Skeletal muscle tissue (tissue), 3 donors: ENCODE measurements at regions not wholly inside any gene's neighbourhood (a gene's known extent, or its start where the extent isn't known, plus 50 kb on each side); places are given as distances from the start of the nearest gene placed in this dataset.

Experiments used
- H3K27ac ChIP-seq: one replicate; pipeline ENCODE4 v1.7.0; 2013; ENCODE audit warnings: mild to moderate bottlenecking, low read depth, low read length, inconsistent platforms
- H3K27me3 ChIP-seq, 3 donors: one replicate each; pipeline ENCODE4 v1.7.0; 2013; ENCODE audit warnings: low read length in 3 of 3; ENCODE audit not compliant: control insufficient read depth in 3 of 3, insufficient read depth in 3 of 3
- H3K36me3 ChIP-seq, 3 donors: one replicate each; pipeline ENCODE4 v1.7.0; 2013; ENCODE audit warnings: low read length in 3 of 3; ENCODE audit not compliant: control insufficient read depth in 3 of 3, insufficient read depth in 3 of 3
- H3K4me1 ChIP-seq, 3 donors: one replicate each; pipeline ENCODE4 v1.7.0; 2013; ENCODE audit warnings: low read length in 3 of 3, mild to moderate bottlenecking in 3 of 3; ENCODE audit not compliant: control insufficient read depth in 3 of 3, insufficient read depth in 3 of 3
- H3K4me3 ChIP-seq, 3 donors: one replicate each; pipeline ENCODE4 v1.7.0; 2013; ENCODE audit warnings: low read length in 3 of 3
- H3K9ac ChIP-seq, 3 donors: one replicate each; pipeline ENCODE4 v1.7.0; 2013; ENCODE audit warnings: low read length in 3 of 3, mild to moderate bottlenecking in 3 of 3, moderate library complexity in 2 of 3, low read depth in 1 of 3
- H3K9me3 ChIP-seq, 3 donors: one replicate each; pipeline ENCODE4 v1.7.0; 2013; ENCODE audit warnings: low read length in 3 of 3; ENCODE audit not compliant: control insufficient read depth in 3 of 3
- donor health status: Osteomylitis.

- Histone ChIP-seq H3K4me3 (no peak overlapping the region), H3K27ac (no peak overlapping the region), H3K9ac (no peak overlapping the region), H3K4me1 (peaks cover 0 to 6% (median 2%) of the 10 kb centered on the region in 3 donors), H3K36me3 (no peaks in the 10 kb centered on the region), H3K27me3 (peaks cover 3 to 7% (median 5%) of the 10 kb centered on the region in 3 donors), H3K9me3 (no peaks in the 10 kb centered on the region)
Observed at GRCh38 chr11:45543081-45543480, 122.3 kb downstream of the CHST1 start.

GRCh38 chr11:45541693-45542434, 123.6 kb downstream of the CHST1 start:
- H3K9ac ChIP-seq: no peak overlapping the region
- H3K36me3 ChIP-seq: no peaks in the 10 kb centered on the region
- peaks cover 3 to 7% (median 5%) of the 10 kb centered on the region in 3 donors for H3K27me3 ChIP-seq
- H3K4me3 ChIP-seq: no peak overlapping the region
- peaks cover 0 to 6% (median 4%) of the 10 kb centered on the region in 3 donors for H3K4me1 ChIP-seq
- H3K9me3 ChIP-seq: no peaks in the 10 kb centered on the region
- H3K27ac ChIP-seq: no peak overlapping the region

GRCh38 chr11:45538939-45539338, 126.5 kb downstream of the CHST1 start:
- no peak overlapping the region for H3K27ac ChIP-seq
- H3K4me3 ChIP-seq: no peak overlapping the region
- H3K36me3 ChIP-seq: no peaks in the 10 kb centered on the region
- H3K27me3 ChIP-seq: peaks cover 3 to 9% (median 5%) of the 10 kb centered on the region in 3 donors
- H3K9me3 ChIP-seq: no peaks in the 10 kb centered on the region
- H3K4me1 ChIP-seq: peaks cover 0 to 6% (median 4%) of the 10 kb centered on the region in 3 donors
- H3K9ac ChIP-seq: no peak overlapping the region

- H3K4me1 ChIP-seq: peaks cover 0 to 6% (median 4%) of the 10 kb centered on the region in 3 donors
- H3K9ac ChIP-seq: no peak overlapping the region
- peaks cover 3 to 9% (median 3%) of the 10 kb centered on the region in 3 donors for H3K27me3 ChIP-seq
- H3K27ac ChIP-seq: no peak overlapping the region
- H3K9me3 ChIP-seq: no peaks in the 10 kb centered on the region
- no peak overlapping the region for H3K4me3 ChIP-seq
- H3K36me3 ChIP-seq: no peaks in the 10 kb centered on the region
Observed at GRCh38 chr11:45538363-45538762, 127.1 kb downstream of the CHST1 start.

- Histone ChIP-seq H3K9me3 (no peaks in the 10 kb centered on the region), H3K27ac (no peak overlapping the region), H3K27me3 (peaks cover 0 to 9% (median 6%) of the 10 kb centered on the region in 3 donors), H3K4me3 (no peak overlapping the region), H3K36me3 (no peaks in the 10 kb centered on the region), H3K4me1 (peaks cover 0 to 6% (median 4%) of the 10 kb centered on the region in 3 donors), H3K9ac (no peak overlapping the region)
Observed at GRCh38 chr11:45537614-45538013, 127.8 kb downstream of the CHST1 start.

- H3K36me3 ChIP-seq: no peaks in the 10 kb centered on the region
- peaks cover 0 to 6% (median 4%) of the 10 kb centered on the region in 3 donors for H3K4me1 ChIP-seq
- peaks cover 0 to 3% (median 2%) of the 10 kb centered on the region in 3 donors for H3K27me3 ChIP-seq
- H3K9ac ChIP-seq: no peak overlapping the region
- no peak overlapping the region for H3K27ac ChIP-seq
- H3K9me3 ChIP-seq: no peaks in the 10 kb centered on the region
- H3K4me3 ChIP-seq: no peak overlapping the region
Observed at GRCh38 chr11:45535033-45535432, 130.4 kb downstream of the CHST1 start.

GRCh38 chr11:45534132-45534531, 131.3 kb downstream of the CHST1 start:
- Histone ChIP-seq H3K4me3 (no peak overlapping the region), H3K9ac (no peak overlapping the region), H3K9me3 (no peaks in the 10 kb centered on the region), H3K27ac (no peak overlapping the region), H3K36me3 (no peaks in the 10 kb centered on the region), H3K27me3 (peaks cover 0 to 3% (median 2%) of the 10 kb centered on the region in 3 donors), H3K4me1 (peaks cover 0 to 6% (median 4%) of the 10 kb centered on the region in 3 donors)

- Histone ChIP-seq H3K4me1 (no peaks in the 10 kb centered on the region), H3K27ac (no peak overlapping the region), H3K4me3 (no peak overlapping the region), H3K27me3 (peaks cover 0 to 3% (median 2%) of the 10 kb centered on the region in 3 donors), H3K36me3 (no peaks in the 10 kb centered on the region), H3K9me3 (no peaks in the 10 kb centered on the region), H3K9ac (no peak overlapping the region)
Observed at GRCh38 chr11:45532546-45532945, 132.9 kb downstream of the CHST1 start.

- Histone ChIP-seq H3K36me3 (no peaks in the 10 kb centered on the region), H3K27me3 (peaks cover 0 to 9% (median 2%) of the 10 kb centered on the region in 3 donors), H3K27ac (no peak overlapping the region), H3K4me3 (no peak overlapping the region), H3K9ac (no peak overlapping the region), H3K9me3 (no peaks in the 10 kb centered on the region), H3K4me1 (no peaks in the 10 kb centered on the region)
Observed at GRCh38 chr11:45530776-45531175, 134.6 kb downstream of the CHST1 start.

GRCh38 chr11:45530111-45530510, 135.3 kb downstream of the CHST1 start:
- no peaks in the 10 kb centered on the region for H3K36me3 ChIP-seq
- no peaks in the 10 kb centered on the region for H3K9me3 ChIP-seq
- no peak overlapping the region for H3K27ac ChIP-seq
- H3K27me3 ChIP-seq: peaks cover 0 to 9% (median 2%) of the 10 kb centered on the region in 3 donors
- H3K9ac ChIP-seq: no peak overlapping the region
- no peaks in the 10 kb centered on the region for H3K4me1 ChIP-seq
- H3K4me3 ChIP-seq: no peak overlapping the region
